SK-N-SH treated with all-trans-retinoic acid at 6 μM for 48 hours (cell line): ENCODE measurements at regions not wholly inside any gene's neighbourhood (a gene's known extent, or its start where the extent isn't known, plus 50 kb on each side); places are given as distances from the start of the nearest gene placed in this dataset.

Experiments
- CREB5 ChIP-seq: fragments of 250-450 bp; sonication (Bioruptor Pico); IDR thresholded peaks from 2 replicates; pipeline ENCODE4 v1.5.1; 2020; ENCODE audit warnings: low read depth, mild to moderate bottlenecking, moderate library complexity
- ESRRG ChIP-seq: fragments of 250-450 bp; sonication (Bioruptor Pico); IDR thresholded peaks from 2 replicates; pipeline ENCODE4 v1.6.1; 2021; ENCODE audit warnings: mild to moderate bottlenecking
- GLIS3 ChIP-seq: fragments of 250-450 bp; sonication (Bioruptor Pico); IDR thresholded peaks from 2 replicates; pipeline ENCODE4 v1.5.0; 2020; ENCODE audit warnings: mild to moderate bottlenecking, moderate library complexity
- ISL1 ChIP-seq: fragments of 250-450 bp; sonication (Bioruptor Pico); IDR thresholded peaks from 2 replicates; pipeline ENCODE4 v2.1.2; 2022; ENCODE audit warnings: mild to moderate bottlenecking, moderate library complexity
- OSR1 ChIP-seq: fragments of 250-450 bp; sonication (Bioruptor Pico); IDR thresholded peaks from 2 replicates; pipeline ENCODE4 v1.8.0; 2022; ENCODE audit warnings: moderate library complexity, mild to moderate bottlenecking, inconsistent platforms
- PATZ1 ChIP-seq: fragments of 250-450 bp; sonication (Bioruptor Pico); IDR thresholded peaks from 2 replicates; pipeline ENCODE4 v1.8.0; 2020; ENCODE audit warnings: mild to moderate bottlenecking, moderate library complexity, borderline replicate concordance
- PPARA ChIP-seq: fragments of 250-450 bp; sonication (Bioruptor Pico); IDR thresholded peaks from 2 replicates; pipeline ENCODE4 v1.5.0; 2020; ENCODE audit warnings: mild to moderate bottlenecking, borderline replicate concordance
- RARB ChIP-seq: fragments of 250-450 bp; sonication (Bioruptor Pico); IDR thresholded peaks from 2 replicates; pipeline ENCODE4 v1.8.0; 2021; ENCODE audit warnings: mild to moderate bottlenecking, moderate library complexity
- SNAI2 ChIP-seq: fragments of 250-450 bp; sonication (Bioruptor Pico); IDR thresholded peaks from 2 replicates; pipeline ENCODE4 v1.5.0; 2020; ENCODE audit warnings: mild to moderate bottlenecking, moderate library complexity
- TCF4 ChIP-seq: fragments of 250-450 bp; sonication (Bioruptor Pico); IDR thresholded peaks from 2 replicates; pipeline ENCODE4 v1.8.0; 2021; ENCODE audit warnings: mild to moderate bottlenecking, moderate library complexity, borderline replicate concordance
- ZC3H10 ChIP-seq: fragments of 250-450 bp; sonication (Bioruptor Pico); IDR thresholded peaks from 2 replicates; pipeline ENCODE4 v1.5.1; 2021; ENCODE audit warnings: mild to moderate bottlenecking, moderate library complexity
- ZFP30 ChIP-seq: fragments of 450-650 bp; formaldehyde crosslinking; IDR thresholded peaks from 2 replicates; pipeline ENCODE4 v1.5.0; 2022; ENCODE audit warnings: mild to moderate bottlenecking, moderate library complexity
- ZNF8 ChIP-seq: fragments of 450-650 bp; formaldehyde crosslinking; IDR thresholded peaks from 2 replicates; pipeline ENCODE4 v1.5.0; 2020; ENCODE audit warnings: mild to moderate bottlenecking, moderate library complexity

DNA sequence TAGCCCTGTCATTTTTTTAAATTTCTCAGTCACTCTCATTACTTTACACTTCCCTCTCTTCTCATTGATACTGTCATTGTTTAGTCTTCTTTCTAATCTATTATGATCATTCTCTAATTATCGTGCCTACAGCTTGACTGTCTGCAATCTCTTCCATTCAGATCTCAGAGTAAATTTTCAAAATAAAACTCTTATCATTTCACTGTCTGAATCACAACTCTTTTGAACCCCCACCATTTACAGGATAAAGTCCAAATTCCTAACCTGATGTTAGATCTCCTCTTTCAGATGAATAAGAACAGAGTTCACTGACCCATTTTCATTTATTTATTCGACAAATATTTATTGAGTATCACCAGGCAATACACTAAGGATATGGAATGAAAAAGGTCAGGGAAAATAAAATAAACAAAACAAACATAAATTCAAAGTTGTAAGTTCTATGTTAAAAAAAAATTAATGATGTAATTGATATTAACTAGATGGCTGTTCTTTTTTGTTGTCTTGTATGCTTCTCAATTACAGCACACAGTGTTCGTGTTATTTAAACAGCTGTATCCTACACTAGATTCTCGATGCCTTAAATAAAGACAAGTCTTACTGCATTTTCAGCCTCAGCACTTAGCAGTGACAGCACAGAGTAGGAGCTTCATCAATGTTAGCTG is 631.0 kb downstream of the IRS1 start:
- TF ChIP-seq ISL1 (CRISPR knock-in tag) (no peak), GLIS3 (CRISPR knock-in tag) (no peak), CREB5 (CRISPR knock-in tag) (no peak), PATZ1 (CRISPR knock-in tag) (no peak), TCF4 (no peak), ZNF8 (no peak), SNAI2 (no peak), ESRRG (CRISPR knock-in tag) (no peak), PPARA (CRISPR knock-in tag) (no peak), ZC3H10 (CRISPR knock-in tag) (no peak), OSR1 (no peak), ZFP30 (CRISPR knock-in tag) (no peak), RARB (CRISPR knock-in tag) (no peak)
